ENCODE measurements at regions not wholly inside any gene's neighbourhood (a gene's known extent, or its start where the extent isn't known, plus 50 kb on each side); places are given as distances from the start of the nearest gene placed in this dataset.

- TF ChIP-seq, protein P1, sequence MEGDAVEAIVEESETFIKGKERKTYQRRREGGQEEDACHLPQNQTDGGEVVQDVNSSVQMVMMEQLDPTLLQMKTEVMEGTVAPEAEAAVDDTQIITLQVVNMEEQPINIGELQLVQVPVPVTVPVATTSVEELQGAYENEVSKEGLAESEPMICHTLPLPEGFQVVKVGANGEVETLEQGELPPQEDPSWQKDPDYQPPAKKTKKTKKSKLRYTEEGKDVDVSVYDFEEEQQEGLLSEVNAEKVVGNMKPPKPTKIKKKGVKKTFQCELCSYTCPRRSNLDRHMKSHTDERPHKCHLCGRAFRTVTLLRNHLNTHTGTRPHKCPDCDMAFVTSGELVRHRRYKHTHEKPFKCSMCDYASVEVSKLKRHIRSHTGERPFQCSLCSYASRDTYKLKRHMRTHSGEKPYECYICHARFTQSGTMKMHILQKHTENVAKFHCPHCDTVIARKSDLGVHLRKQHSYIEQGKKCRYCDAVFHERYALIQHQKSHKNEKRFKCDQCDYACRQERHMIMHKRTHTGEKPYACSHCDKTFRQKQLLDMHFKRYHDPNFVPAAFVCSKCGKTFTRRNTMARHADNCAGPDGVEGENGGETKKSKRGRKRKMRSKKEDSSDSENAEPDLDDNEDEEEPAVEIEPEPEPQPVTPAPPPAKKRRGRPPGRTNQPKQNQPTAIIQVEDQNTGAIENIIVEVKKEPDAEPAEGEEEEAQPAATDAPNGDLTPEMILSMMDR (IDR thresholded peaks at IDR 0.05), result no peak
- no peak for TF ChIP-seq POLR2A (IDR thresholded peaks at IDR 0.05)
These were observed 146.9 kb upstream of the FGF13 start for GRCh38 chrX:138858438-138858837.

Measured in esophagus squamous epithelium (tissue), 4 donors.